Stimulated activated CD4-positive, alpha-beta T cell treated with anti-CD3 and anti-CD28 coated beads, Interleukin-2, amount 100 ng/mL, for 4 hours (primary cell): ENCODE measurements at regions not wholly inside any gene's neighbourhood (a gene's known extent, or its start where the extent isn't known, plus 50 kb on each side); places are given as distances from the start of the nearest gene placed in this dataset.

ENCODE experiments used
- DNase-seq: peaks from one replicate; pipeline ENCODE4 v3.0.0-alpha.2; 2020; ENCODE audit warnings: low read depth

GRCh38 chr2:105570757-105571156 lies 171.9 kb upstream of the FHL2 start:
- DNase-seq: no peak

GRCh38 chr2:105570326-105570725 lies 171.5 kb upstream of the FHL2 start:
- no peak for DNase-seq

- DNase-seq: no peak
These were observed 170.8 kb upstream of the FHL2 start for GRCh38 chr2:105569606-105570005.

- no peak for DNase-seq
These were observed 169.2 kb upstream of the FHL2 start for GRCh38 chr2:105567996-105568494.

- no peak for DNase-seq
These were observed 164.3 kb upstream of the FHL2 start for GRCh38 chr2:105563000-105563719.

- no peak for DNase-seq
These were observed 162.6 kb upstream of the FHL2 start for GRCh38 chr2:105561401-105561800.

GRCh38 chr2:105560157-105560556 lies 161.3 kb upstream of the FHL2 start:
- DNase-seq: no peak

GRCh38 chr2:105557021-105557920 lies 158.4 kb upstream of the FHL2 start:
- DNase-seq: no peak

- DNase-seq: no peak
These were observed 157.5 kb upstream of the FHL2 start for GRCh38 chr2:105556366-105556765.

- DNase-seq: no peak
These were observed 155.4 kb upstream of the FHL2 start for GRCh38 chr2:105554235-105554634.

- no peak for DNase-seq
These were observed 154.8 kb upstream of the FHL2 start for GRCh38 chr2:105553538-105554196.

GRCh38 chr2:105546628-105546974 lies 147.8 kb upstream of the FHL2 start:
- no peak for DNase-seq

- peak; percentile 41 for DNase-seq
These were observed 147.1 kb upstream of the FHL2 start for GRCh38 chr2:105545730-105546627.

GRCh38 chr2:105544591-105545377 lies 145.9 kb upstream of the FHL2 start:
- no peak for DNase-seq

GRCh38 chr2:105541189-105542050 lies 142.6 kb upstream of the FHL2 start:
- no peak for DNase-seq

GRCh38 chr2:105540642-105541041 lies 141.8 kb upstream of the FHL2 start:
- no peak for DNase-seq

GRCh38 chr2:105539331-105539730 lies 140.5 kb upstream of the FHL2 start:
- DNase-seq: no peak

GRCh38 chr2:105538840-105539239 lies 140.0 kb upstream of the FHL2 start:
- DNase-seq: no peak

- no peak for DNase-seq
These were observed 139.1 kb upstream of the FHL2 start for GRCh38 chr2:105537920-105538319.

GRCh38 chr2:105537466-105537865 lies 138.6 kb upstream of the FHL2 start:
- no peak for DNase-seq
